NCI-H345 treated with DMSO at 0.1 percent for 48 hours (cell line): ENCODE measurements at regions not wholly inside any gene's neighbourhood (a gene's known extent, or its start where the extent isn't known, plus 50 kb on each side); places are given as distances from the start of the nearest gene placed in this dataset.
A peak's percentile ranks its signal among the peaks of the same experiment; 100 is the strongest.
"Not testable (repeated sequence)": the region's sequence is repeated elsewhere in the genome, so short reads cannot be mapped to it uniquely, and the experiment has no call there.

ENCODE experiments used
- DNase-seq: peaks from one replicate; lab custom pipeline; 2025; ENCODE audit not compliant: unreplicated experiment; lab: John Stamatoyannopoulos, UW

DNA sequence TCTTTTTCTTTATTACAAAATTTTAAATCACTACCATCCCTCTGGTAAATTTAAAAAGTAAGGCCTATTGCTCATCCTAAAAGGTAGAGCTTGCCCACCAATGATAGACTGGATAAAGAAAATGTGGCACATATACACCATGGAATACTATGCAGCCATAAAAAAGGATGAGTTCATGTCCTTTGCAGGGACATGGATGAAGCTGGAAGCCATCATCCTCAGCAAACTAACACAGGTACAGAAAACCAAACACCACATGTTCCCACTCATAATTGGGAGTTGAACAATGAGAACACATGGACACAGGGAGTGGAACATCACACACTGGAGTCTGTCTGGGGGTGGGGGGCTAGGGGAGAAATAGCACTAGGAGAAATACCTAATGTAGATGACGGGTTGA, 155.2 kb upstream of the NOCT start:
- DNase-seq: not testable (repeated sequence)

DNA sequence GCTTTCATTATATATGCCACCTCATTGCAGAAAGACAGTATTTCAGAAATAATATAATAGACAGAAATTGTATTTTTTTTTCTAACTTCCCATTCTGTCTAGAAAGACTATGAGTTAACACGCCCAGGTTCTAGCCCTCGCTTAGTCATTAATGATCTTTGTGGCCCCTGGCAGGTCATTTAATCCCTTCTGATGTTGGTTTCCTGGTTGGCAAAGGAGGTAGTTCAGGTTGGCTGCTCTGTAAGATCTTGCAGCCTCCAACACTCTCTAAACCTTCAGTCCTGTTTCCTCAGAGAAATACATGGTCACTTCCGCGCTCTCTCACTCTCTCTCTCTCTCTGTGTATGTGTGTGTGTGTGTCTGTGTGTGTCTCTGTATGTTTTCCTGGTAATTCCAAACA, 156.3 kb upstream of the NOCT start:
- no peak for DNase-seq

DNA sequence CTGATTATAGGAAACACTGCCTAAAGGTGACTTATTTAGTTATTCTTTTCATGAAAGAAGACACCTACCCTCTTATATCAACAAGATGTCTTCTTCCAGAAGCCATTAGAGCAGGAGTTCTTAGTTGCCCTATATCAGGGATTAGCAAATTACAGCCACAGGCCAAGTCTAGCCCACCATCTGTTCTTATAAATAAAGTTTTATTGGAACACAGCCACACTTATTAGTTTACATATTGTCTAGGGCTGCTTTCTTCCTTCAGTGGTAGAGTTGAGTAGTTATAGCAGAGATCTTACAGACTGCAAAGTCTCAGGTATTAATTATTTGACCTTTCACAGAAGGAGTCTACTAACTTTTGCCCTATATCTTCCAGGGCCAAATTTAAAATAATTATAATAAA, 157.2 kb upstream of the NOCT start:
- DNase-seq: no peak

DNA sequence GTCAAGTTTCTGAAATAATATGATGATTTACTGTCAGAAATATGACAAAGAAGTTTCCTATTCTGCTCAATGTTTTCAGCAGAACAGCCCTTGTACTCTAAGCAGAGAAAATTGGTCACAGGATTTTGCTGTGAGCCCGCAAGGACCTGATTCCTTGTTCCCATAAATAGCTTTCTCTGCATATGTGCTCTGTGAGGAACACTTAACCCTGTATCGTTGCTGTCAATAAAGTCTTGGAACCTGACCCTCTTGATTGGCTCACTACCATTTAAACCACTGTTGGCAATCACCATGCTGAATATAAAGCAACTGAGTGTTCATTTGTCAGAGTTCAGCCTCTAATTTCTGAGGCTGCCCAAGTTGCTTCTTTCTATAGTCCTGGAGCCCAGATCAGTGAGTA, 158.2 kb upstream of the NOCT start:
- no peak for DNase-seq

DNA sequence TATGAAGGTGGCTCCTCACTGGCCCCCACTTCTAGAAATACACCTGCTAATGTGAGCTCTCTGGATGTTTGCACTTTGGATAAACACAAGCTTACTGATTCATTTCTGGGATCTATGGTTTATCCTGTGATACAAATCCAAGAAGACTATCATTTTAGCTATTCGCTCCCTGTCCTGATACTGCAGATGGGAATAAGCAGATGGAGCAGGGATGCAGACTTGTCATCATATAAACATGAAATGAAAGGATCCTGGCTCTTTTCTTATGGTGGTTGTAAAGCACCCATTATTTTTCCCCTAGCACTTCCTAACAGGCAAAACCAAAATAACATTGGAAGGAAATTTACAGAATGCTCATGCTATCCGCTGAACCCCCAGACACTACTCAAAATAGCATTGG, 162.9 kb upstream of the NOCT start:
- no peak for DNase-seq

DNA sequence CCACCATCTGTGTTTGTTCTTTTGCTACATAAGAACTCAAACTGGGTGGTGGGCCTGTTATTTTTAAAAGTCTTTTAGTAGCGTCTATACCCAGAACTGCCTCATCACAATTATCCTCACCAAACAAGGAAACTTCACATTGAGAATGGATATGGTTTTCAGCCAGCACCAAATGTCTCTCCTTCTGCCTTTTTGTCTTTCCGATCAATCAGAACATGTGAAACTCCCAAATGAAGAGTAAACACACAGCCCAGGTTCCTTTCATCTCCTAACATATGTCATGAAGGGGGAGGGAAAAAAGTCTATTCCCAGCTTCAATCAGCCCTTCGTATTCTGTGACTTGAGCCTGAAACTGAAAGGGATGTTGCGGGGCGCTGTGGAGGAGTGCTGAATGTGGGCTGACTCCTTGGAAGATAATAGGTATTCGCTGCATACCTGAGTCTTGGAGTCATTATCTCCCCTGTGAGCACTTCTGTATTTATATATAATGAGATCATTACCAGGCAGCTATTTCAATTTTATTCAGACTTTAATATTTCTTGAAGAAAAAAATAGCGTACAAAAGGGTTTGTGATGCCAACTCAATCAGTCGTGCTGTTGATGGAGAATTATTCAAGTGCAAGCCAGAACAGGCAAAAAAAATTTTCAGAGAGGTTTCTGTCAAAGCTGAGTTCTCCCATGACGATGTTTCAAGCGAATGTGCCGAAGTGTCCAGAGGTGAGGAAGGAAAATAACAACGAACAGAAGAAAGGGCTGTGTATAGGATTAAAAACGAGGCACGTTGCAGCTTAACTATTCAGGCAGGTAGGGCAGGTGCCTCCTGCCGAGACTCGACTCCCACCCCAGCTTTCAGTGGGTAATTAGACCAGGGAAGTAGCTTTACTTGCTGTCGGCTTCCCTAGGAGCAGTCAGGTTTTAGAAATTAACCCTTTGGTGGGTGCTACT, 163.9 kb upstream of the NOCT start:
- DNase-seq: peak; percentile 56

DNA sequence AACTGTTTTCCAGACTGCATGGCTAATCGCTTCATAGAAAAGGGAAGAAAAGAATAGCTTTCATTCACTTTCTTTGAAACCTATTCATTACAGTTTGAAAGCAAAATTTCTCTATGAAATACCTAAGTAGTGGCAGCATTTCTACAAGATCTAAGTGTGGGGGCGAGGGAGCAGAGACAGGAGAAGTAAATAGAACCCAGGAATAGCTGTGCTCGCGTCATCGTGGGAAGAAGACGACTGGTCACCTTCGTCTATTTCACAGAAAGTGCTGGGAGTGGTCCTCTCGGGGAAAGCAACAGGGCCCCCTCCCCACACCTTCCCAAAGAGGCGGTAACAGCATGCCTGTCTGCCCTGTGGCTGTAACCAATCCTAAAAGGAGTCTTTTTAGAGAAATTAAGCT, 169.9 kb upstream of the NOCT start:
- no peak for DNase-seq

DNA sequence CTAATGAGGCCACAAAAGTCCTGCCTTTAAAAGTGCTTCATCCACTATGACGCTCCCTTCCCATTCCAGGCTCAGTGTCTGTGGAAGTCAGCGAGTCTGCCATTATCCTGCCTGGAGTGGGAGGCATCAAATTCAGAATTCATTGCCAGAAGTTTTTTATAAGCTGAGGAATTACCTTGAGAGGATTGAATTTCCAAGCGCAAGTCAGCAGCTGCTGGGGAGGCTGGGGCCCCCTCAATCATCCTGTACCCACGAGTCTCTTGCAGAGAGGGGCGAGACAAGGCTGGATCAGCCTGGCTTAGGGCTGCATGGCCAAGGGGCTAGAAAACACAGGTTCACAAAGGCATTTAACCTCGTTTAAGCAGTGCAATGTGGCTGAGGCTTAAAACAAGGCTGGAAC, 170.5 kb upstream of the NOCT start:
- no peak for DNase-seq

DNA sequence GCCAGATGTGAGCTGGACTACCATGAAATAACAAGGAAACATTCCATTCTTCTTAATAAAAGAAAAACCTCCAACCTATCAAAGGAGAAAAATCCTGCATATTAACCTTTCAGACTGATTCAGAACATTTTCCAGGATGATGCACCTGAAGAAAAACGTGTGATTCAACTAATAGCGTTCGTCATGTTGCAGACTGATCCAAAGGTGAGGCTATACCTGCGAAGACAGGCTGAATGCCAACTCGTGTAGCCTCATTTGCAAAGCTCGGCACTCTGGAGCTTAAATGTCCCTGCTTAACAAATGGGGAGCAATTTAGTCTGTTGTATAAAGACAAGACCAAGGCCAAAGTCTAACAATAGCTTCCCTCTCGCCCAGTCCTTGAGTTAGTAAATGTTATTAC, 172.0 kb upstream of the NOCT start:
- no peak for DNase-seq

DNA sequence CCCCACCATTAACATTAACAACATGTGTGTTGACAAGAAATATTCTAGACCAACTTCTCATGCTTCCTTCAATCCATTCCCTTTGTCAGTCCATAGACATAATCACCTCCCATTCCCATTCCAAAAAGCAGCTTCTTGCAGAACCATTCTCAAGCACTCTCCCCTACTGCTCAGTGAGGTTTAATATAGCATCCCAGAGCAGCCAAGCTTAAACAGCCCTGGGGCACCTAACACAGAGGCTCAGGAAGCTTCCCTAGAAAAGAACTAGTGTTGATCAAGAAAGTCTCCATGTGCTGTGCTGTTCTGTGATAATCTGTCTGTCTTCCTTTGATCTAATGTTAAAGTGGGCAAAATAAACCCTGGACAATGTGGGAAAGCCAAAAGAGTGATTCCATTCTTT, 174.2 kb upstream of the NOCT start:
- no peak for DNase-seq

DNA sequence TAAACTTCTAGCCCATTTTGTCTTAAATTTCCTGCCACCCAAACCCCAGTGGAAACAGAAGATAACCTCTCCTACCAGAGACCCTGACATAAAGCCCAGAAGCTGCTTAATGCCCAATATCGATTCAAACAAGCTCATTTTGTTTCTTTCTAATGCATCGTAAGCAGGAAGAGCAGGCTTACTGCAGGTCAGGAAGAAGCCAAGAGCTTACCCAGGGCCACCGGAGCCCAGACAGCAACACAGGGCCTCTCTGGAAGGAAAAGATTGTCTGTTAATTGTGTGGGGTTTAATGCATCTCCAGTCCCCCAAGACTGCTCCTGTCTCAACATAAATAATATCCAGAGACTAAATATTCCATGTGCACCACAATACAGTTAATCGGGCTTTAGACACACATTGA, 177.3 kb upstream of the NOCT start:
- no peak for DNase-seq

DNA sequence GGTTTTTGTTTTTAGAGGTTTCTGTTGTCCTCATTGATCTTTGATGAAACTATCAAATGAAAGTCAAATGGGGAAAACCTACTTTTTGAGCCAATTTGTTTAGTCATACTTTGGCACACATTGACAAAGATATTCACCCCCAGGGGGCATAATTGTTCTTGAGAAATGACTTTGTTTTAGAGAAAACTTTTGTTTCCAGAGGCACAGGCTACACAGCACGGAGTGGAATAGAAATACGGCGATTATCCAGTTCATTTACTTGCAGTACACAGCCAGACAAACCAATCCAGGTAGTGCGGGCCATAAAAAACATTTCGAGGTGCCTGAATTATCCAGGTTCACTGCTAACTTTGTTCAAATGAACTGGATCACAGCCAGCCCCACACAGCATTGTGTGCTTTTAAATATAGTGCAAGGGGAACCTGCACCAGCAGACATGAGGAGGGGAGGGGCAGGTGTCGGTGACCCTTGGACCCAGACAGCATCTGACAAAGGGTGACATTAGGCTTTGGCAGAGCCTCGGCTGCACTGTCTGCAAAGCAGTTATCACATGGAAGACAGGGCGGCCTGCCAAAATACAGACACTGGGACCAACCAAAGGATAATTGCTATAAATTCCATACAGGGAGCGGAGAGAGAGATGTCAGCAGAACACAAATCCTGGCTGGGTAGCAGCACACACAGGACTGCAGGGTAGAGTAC, 179.6 kb upstream of the NOCT start:
- peak; percentile 17 for DNase-seq

DNA sequence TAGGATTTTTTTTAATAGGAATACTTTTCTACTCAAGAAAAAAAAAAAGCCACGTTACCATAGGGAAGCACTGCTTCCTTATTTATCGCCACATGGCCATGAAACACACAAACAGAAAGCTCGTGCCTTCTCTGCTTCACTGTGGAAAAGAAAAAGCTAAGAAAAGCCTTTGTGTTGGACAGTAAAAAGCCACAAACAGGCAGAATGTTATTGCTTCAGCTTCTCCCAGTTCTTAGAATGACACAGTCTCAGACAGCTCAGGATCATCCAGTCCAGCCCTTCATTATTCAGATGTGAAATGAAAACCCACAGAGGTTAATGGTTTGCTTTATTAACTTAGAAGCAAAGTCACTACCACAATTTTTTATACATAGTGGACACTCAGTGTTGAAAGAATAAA, 181.6 kb upstream of the NOCT start:
- no peak for DNase-seq

DNA sequence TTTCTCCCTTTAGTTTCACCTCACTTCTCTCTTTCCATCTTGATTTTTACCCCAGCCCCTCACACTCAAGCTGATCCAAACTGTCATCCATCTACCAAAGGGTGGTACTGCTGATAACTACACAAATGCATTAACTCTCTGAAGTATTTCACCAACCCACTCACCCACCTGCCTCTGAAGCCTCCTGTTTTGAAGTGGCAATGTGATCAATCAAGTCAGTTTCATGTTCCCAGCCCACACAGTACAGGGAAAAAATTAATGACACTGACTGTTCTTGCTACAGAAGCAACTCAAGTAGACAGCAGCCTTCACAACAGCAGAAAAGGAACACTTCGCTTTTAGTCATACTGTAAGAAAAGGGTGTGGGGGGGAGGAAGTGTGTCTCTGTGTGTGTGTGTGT, 183.0 kb upstream of the NOCT start:
- no peak for DNase-seq

DNA sequence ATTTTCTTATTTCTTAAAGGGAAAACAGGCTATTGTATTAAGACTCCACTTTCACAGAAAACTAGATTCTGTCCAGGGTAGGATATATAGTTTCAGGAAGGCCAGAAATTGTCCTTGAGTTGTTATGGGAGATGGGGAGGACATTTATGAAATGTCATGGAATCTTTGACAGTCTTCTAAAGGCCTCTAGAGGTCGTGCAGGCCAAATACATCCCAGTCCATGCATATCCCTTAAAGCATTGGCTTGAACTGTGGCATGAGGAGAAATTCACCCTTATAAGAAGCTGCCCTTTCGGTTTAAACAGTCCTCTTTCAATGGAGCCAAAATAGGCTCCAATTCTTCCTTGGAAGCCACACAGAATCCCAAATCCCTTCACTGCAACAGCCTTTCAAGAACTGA, 183.6 kb upstream of the NOCT start:
- no peak for DNase-seq

DNA sequence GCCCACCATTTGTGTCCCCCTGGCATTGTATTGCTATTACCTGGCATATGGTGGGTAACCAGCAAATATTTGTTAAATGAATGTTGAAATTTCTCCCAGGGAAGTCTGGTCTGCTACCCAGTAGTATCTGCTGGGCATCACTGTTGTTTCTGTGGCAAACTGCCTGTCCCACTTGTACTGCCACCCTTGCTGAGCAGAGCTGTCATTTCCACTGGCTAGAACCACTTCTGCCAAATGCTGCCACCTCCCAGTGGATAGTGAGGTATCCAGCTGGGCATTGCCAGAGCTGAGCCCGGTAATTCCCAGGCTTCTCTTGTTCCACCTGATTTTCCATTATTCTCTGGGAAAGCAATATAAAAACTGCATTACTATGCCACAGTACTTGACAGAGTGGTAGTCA, 186.7 kb upstream of the NOCT start:
- DNase-seq: no peak

DNA sequence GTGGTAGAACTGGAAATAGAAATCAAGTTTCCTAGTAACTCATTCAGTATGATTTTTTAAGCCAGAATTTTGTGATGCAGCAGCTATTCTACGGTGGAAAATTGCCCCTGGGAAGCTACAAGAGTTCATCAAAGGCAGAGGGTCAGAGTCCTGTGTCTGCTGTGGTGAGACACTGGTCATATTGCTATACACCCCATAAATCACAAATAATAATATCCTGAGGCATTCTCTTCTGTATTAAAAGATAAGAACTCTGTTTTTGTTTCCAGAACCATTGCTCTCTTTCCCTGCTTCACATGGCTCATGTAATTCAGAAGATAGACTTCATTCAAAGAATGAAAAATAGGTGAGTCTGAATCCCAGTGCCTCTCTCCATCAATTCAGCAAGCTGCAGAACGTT, 188.8 kb upstream of the NOCT start:
- no peak for DNase-seq

DNA sequence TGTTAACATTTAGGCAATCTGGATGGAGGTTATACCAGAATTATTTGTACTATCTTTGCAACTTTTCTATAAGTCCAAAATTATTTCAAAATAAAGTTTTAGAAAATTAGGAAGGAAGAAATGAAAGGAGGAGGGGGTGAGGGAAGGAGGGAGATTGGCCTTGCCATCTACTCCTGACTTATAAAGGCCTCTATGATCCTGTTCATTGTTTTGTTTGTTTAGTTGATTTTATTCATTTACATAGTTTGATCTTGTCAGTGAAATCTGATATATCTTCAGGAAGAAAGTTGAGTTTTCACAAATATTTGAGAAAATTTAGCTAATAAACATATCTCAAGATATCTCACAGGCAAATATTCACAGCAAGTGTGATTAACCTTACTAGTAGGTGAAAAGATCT, 189.3 kb upstream of the NOCT start:
- DNase-seq: no peak

DNA sequence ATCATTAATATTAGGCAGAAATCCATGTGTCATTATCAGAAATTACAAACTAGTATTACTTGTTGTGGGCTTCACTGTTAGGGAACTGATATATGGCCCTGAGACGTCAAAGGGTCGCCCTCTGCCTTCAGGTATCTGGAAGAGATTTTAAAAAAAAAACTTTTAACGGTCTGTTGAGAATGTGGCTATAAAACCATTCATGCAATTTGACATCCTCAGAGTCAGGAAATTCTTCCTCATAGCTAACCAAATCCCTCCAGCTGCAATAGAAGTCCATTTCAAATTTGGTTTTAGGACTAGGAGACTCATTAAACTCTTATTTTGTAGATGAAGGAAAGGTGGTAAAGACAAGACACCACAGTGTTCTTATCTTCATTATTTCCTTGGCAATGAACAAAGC, 194.2 kb upstream of the NOCT start:
- no peak for DNase-seq

DNA sequence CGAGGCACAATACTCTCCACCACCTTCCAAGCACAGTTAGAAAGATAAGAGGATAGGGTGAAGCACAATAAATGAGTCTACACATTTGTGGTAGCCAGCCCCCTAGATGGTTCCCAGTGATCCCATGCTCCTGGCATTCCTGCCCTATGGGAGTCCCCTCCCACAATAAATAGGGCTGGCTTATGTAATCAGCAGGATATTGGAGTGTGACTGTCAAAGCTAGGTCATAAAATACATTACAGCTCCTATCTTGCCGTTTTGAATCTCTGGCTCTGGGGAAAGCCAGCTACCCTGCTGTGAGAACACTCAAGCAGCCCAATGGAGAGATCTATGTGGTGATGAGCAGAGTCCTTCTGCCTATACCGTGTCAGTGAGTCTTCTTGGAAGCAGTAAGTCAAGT, 198.7 kb upstream of the NOCT start:
- DNase-seq: peak; percentile 33

DNA sequence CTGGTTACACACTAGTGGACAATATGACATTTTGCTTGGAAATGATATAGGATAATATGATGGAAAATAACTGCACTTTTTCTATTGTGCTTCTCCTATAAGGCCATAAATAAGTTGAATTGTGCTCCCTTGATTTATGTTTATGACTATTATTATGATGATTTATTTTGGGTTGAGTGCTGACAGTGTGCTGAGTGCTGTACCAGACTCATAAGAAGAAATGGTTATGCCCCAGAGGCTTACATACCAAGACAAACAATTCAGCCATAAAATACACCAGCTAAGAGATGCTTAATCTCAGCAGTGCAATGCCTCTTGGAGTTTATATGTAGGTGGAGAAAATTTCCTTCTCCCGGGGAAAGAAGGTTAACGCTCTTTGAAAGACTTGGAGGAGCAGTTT, 199.8 kb upstream of the NOCT start:
- DNase-seq: no peak

DNA sequence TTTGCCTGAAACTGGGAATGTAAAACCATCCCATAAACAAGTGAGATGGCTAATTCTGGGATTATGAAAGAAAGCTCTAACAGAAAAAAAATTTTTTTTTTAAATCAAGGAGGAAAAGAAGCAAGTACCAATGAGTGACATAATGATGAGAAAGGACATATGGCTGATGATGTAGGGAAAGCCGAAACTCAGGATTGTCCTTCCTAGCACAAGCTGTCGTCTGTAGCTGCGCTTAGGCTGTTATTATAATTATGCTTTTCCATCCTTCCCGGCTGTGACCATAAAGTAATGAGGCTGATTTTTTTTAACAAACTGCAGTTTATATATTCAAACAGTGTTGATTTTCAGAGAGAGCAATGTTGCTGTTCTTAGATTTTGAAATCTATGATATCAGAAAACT, 209.8 kb upstream of the NOCT start:
- no peak for DNase-seq

DNA sequence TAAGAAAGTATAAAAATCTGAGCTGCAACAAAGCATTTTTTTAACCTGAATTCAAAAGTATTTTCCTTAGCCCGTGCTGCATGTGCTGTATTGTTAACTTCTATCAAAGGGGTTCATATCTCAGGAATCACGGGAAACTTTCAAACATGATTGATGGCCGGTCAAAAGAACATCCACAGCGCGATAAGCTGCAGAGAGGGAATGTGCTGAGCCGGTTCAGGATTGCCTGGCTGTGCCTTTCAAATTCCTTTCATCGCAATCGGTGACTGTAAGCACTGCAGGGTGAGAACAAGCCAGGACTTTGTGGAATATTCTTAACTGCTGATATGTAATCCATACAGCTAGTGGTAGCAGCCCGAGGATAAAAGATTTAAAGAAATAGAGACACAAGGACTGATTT, 210.9 kb upstream of the NOCT start:
- no peak for DNase-seq
